HG02588 (cell line): ENCODE measurements at regions not wholly inside any gene's neighbourhood (a gene's known extent, or its start where the extent isn't known, plus 50 kb on each side); places are given as distances from the start of the nearest gene placed in this dataset.
"Not testable (repeated sequence)": the region's sequence is repeated elsewhere in the genome, so short reads cannot be mapped to it uniquely, and the experiment has no call there.

Experiments used
- ATAC-seq: cut with Tn5 transposase; IDR thresholded peaks from one replicate; pipeline ENCODE4 v1.9.1; 2021; ENCODE audit warnings: mild to moderate bottlenecking, moderate library complexity; ENCODE audit not compliant: unreplicated experiment

GRCh38 chr4:15162465-15163283 is 160.4 kb downstream of the CPEB2 start:
- peak; percentile 50 for ATAC-seq

DNA sequence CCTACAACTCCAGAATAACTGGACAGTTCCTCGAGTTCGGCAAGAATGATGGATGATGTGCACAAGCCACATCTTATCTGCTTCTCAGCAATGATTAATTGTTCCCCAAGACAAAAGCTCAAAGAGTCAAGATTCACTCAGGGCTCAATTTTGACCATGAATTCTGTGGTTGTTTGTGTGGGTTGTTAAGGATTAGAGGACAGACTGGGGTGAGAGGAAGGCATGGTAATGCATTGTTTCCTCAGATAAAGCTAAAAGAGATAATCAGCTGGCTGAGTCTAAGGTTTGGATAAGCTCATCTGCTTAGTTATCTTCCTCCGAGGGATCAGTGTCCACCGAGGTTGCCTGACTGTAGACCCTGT is 161.0 kb downstream of the CPEB2 start:
- no peak for ATAC-seq

- no peak for ATAC-seq
Observed at GRCh38 chr4:15164571-15164970, 162.3 kb downstream of the CPEB2 start.

DNA sequence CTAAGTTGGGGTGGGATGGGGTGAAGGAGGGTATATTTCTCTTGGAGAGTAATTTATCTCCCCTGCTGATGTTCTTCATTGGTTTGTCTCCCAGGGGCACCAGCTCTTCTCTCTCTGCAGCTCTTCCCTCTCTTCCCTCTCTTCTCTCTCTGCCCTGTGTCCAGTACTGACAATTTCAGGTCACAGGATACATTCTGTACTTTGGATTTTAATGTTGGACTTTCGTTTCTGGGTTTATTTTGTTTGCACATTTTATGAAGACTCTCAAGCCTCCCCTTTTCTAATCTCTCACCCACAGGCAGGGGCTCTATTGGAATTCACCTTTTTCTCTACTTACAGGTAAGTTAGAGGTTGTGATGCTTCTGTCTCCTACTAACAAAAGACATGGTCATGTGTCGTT is 165.5 kb downstream of the CPEB2 start:
- ATAC-seq: no peak

- ATAC-seq: no peak
Observed at GRCh38 chr4:15168759-15169158, 166.5 kb downstream of the CPEB2 start.

DNA sequence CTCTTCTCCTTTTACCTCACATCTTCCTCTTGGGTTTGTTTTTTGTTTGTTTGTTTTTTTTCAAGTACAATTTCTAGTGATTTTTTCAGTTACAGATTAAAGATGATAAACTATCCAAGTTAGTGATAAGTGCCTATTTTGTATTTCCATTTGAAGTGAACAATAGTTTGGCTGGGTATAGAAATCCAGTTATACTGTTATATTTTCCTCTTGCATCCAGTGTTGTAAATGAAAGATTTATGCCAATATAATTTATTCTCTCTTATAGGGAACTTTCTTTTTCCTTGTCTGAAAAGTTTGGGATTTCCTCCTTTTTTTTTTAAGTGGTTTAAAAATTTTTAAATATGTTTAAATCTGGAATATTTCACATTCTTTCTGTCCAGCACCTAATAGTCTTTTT is 169.4 kb downstream of the CPEB2 start:
- no peak for ATAC-seq

DNA sequence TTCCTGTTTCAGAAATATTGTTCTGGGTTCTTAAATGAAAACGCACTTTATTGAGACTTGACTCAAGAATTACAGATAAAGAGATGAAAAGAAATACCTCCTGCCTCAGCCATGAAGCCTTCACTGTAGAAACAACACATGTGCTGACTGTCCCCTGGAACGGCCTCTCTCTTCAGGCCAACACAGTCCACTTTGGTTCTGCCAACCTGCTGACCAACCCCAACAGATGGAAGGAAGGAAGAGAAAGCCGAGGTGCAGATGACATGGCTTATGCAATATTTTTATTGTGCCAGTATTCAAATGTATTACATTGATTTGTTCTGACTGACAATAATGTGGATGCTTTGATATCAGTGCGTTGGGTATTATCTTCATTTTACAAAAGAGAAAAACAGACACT is 171.0 kb downstream of the CPEB2 start:
- ATAC-seq: no peak

DNA sequence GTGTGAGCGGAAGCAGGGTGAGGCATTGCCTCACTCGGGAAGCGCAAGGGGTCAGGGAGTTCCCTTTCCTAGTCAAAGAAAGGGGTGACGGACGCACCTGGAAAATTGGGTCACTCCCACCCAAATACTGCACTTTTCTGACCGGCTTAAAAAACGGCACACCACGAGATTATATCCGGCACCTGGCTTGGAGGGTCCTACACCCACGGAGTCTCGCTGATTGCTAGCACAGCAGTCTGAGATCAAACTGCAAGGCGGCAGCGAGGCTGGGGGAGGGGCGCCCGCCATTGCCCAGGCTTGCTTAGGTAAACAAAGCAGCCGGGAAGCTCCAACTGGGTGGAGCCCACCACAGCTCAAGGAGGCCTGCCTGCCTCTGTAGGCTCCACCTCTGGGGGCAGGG is 171.9 kb downstream of the CPEB2 start:
- ATAC-seq: not testable (repeated sequence)

DNA sequence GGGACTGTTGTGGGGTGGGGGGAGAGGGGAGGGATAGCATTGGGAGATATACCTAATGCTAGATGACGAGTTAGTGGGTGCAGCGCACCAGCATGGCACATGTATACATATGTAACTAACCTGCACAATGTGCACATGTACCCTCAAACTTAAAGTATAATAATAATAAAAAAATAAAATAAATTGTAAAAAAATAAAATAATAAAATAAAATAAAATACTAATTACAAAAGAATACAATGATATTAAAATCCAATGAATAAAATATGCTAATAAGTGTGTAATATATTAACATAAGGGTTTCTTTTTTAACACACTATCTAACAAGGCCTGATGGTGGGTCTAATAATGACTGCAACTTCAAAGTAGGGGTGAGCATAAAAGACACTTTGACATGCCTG is 177.6 kb downstream of the CPEB2 start:
- ATAC-seq: not testable (repeated sequence)

DNA sequence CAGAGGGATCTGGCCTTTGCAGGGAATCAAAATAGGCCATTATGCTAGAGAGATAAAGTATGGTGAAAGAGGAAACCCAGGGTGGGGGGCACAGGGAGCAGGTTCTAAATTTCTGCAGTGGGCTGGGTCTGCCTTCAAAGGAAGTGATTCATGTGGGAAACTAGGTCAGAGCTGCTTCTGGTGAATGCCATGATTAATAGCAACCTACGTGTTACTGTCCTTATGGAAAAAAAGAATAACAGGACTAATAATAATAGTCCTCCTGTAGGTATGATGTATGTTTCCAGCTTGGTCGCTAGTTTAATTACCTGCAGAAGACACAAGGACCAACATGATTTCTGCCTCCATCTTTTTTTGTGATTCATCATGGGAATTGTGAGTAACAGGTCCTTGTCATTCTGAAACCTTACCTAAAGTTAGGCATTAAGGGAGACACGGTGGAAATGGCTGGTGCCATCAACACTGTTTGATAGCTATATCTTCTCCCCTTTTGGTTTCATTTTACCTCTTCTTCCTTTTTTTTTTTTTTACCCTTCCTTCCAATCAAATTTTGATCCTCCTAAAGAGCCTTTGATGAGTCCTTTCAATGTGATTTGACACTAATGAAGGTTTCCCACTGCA is 180.4 kb downstream of the CPEB2 start:
- ATAC-seq: peak; percentile 46

- no peak for ATAC-seq
Observed at GRCh38 chr4:15186149-15186548, 183.9 kb downstream of the CPEB2 start.

DNA sequence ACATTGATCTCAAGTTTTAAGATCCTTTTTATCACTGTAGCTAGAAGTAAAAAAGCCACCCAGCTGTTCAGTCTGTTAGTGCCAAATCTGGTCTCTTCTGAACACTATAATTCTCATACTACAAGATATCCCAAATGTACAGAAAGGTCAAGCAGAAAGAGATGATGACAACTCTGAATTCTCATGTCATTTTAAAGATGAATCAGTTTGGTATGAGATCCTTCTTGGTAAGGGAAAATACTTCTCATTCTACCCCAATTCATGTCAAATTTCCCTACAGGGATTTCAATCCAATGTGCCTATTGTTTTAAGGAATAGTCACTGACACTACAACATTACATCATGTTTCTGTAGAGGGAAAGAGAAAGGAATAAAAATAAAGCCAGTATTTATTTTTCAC is 184.5 kb downstream of the CPEB2 start:
- no peak for ATAC-seq

DNA sequence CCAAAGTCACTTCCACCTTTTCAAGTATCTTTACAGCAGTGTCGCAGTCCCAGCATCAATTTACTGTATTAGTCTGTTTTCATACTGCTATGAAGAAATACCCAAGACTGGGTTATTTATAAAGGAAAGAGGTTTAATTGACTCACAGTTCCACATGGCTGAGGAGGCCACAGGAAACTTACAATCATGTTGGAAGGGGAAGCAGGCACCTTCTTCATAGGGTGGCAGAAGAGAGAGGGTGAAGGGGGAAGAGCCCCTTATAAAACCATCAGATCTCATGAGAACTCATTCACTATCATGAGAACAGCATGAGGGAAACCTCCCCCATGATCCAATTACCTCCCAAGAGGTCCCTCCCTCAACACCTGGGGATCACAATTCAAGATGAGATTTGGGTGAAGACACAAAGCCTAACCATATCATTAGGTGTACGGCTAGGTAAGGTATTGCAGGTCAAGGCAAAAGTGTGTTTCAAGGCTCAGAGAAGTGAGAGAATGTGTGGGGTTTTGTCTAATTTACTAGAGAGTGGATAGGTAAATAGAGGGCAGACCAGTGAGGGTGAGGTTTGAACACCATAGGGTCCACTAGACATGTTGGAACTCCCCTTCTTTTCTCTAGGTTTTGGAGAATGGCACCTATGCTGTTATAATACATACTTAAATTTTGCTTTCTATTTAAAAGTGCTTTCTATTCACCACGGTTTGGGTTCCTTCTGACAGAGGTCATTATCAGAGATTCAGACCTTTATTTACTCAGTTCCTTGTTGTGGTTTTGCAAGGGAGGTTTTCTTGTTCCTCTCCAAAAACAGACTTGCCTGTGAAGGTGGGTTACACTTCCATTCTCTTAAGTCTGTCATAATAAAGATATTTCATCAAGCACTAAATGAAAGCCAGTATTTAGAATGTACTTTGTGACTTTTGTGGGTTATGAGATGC is 186.6 kb downstream of the CPEB2 start:
- ATAC-seq: no peak

DNA sequence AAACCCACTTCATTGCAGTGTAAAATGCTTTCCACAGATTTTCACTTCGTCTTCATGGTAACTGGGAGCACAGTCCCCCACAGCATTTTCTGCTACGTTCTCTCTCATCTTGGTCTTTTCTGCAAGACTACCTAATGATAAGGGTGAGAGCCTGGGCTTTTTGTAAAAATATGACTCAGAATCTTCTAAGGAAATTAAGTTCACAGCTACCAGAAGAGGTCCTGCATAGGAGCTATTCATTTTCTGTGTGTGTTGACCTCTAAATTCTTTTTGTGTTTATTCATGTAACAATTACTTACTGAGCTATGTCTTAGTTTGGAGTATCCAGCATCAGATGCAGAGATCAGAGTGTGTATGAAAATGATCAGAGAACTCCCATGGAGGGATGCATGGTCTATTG is 192.2 kb downstream of the CPEB2 start:
- no peak for ATAC-seq

GRCh38 chr4:15197005-15197404 is 194.7 kb downstream of the CPEB2 start:
- no peak for ATAC-seq

GRCh38 chr4:15198070-15198727 is 195.9 kb downstream of the CPEB2 start:
- ATAC-seq: no peak

DNA sequence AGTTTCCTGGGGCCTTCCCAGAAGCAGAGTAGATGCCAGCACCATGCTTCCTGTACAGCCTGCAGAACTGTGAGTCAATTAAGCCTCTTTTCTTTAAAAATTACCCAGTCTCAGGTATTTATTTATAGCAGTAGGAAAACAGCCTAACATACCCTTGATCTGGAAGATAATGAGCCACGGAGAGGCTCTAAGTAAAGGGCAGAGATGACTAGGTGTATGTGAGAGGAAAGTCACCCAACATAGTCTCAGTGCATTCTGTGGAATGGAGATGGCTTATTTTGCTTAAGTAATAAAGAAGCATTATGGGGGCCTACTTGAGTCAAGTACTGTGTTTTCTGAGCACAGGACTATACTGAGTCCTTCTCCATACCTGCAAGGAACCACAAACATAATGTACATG is 199.5 kb downstream of the CPEB2 start:
- no peak for ATAC-seq

DNA sequence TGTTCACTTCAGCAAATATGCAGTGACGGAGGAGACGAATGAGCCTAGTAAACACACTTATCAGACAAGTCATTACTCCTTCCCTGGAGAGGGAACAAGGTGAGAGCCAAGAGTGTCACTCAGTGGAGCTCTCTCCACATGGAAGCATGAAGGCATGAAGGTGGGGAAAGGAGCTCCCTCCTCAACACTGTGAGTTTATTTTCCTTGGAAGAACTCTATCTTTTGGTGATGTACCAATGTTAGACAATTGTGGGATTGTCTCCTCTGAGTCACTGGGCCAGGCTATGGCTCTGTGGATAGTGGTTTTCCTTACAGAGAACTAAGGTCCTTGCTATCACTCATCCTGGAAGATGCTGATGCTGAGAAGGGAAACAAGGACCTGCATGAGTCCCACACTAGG is 200.2 kb downstream of the CPEB2 start:
- ATAC-seq: no peak

- not testable (repeated sequence) for ATAC-seq
Observed at GRCh38 chr4:15206526-15206925, 204.2 kb downstream of the CPEB2 start.

- no peak for ATAC-seq
Observed at GRCh38 chr4:15213302-15213970, 211.2 kb downstream of the CPEB2 start.

GRCh38 chr4:15215109-15215508 is 212.7 kb upstream of the C1QTNF7 start:
- ATAC-seq: no peak
